ENCODE measurements at regions not wholly inside any gene's neighbourhood (a gene's known extent, or its start where the extent isn't known, plus 50 kb on each side); places are given as distances from the start of the nearest gene placed in this dataset.
"Not testable (repeated sequence)": the region's sequence is repeated elsewhere in the genome, so short reads cannot be mapped to it uniquely, and the experiment has no call there.

GRCh38 chr20:39766333-39766732 lies 804.2 kb downstream of the DHX35 start:
- no peak for DNase-seq (ENCODE audit: low read depth)

DNA sequence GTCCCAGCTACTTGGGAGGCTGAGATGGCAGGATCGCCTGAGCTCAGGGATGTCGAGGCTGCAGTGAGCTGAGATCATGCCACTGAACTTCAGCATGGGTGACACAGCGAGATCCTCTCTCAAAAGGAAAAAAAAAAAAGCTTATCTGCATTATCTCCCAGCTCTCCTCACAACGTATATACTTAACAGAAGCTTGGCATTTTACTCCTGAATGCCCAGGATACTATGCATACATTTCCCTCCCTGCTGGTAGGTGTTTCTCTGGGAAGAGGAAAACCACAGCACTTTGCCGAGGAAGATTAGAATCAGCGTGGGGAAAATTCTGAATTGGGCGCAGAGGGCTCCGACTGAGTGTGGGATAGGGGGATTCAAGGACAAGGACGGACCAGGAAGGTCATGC lies 800.6 kb downstream of the DHX35 start:
- no peak for DNase-seq (ENCODE audit: low read depth)

- DNase-seq (ENCODE audit: low read depth): no peak
These were observed 796.7 kb downstream of the DHX35 start for GRCh38 chr20:39758876-39759275.

- DNase-seq (ENCODE audit: low read depth): no peak
These were observed 794.7 kb downstream of the DHX35 start for GRCh38 chr20:39756828-39757227.

DNA sequence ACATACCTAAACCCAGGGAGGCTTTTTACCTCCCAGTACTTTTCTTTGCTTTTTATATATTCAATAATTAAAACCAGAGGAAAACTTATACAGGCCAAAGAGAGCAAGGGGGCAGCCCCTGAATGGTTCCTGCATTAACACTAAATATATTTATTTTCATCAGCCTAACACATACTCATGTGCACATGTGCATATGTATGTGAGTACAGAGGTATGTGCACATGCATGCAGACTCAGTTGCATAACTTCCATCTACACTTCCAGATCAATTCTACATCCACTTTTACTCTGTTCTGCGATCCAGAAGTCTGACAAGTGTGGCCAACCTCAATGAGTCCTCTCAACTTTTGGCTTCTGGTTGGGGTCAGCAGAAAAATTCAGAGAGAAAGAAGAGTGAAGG lies 794.2 kb downstream of the DHX35 start:
- DNase-seq (ENCODE audit: low read depth): no peak

GRCh38 chr20:39752262-39752876 lies 790.2 kb downstream of the DHX35 start:
- no peak for DNase-seq (ENCODE audit: low read depth)

DNA sequence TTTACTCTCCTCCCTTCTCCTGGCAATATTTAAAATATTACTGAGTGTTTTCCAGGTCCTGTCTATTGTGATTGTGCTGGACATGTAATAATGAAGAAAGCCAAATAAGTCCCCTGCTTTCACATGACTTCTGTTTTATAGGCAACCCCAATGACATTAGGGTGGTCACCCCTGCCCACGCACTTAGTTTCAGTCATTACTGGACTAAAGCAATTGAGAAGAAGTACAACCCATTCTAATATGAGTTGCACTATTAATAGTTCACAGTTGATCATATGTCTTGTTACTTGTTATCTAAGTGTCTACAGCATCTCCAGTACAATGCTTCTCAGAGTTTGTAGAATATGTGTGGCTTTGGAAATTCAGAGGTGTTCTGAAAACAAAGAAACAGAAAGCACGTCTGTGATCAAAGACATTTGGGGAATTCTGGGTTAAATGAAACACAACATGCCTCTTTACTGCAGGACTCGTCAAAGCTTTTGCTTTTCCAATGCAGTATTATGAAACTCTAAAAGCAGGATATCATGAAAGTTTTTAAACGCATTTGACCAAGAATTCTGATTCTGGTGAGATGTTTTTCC lies 789.5 kb downstream of the DHX35 start:
- DNase-seq (ENCODE audit: low read depth): no peak

DNA sequence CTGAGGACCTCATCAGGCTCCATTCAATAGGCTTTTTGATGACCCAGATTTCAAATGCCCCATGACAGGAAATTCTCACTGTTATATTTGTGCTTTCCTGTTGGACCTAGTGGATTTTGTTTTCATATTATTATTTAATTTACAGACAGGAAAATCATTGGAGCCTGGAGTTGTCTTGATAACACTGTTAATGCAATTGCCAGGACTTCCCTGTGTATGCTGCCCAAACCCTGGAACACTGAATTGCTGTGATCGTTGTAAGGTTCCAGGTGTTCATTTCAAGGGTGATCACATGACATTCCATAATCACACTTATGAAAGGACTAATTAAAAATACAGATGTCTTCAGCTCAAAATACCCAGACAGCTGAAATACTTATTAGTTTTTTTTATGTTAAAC lies 783.2 kb downstream of the DHX35 start:
- DNase-seq (ENCODE audit: low read depth): no peak

- no peak for DNase-seq (ENCODE audit: low read depth)
These were observed 776.5 kb downstream of the DHX35 start for GRCh38 chr20:39738651-39739050.

GRCh38 chr20:39736434-39737327 lies 774.5 kb downstream of the DHX35 start:
- DNase-seq (ENCODE audit: low read depth): no peak

GRCh38 chr20:39725513-39725912 lies 763.4 kb downstream of the DHX35 start:
- not testable (repeated sequence) for DNase-seq (ENCODE audit: low read depth)

- no peak for DNase-seq (ENCODE audit: low read depth)
These were observed 757.1 kb downstream of the DHX35 start for GRCh38 chr20:39719293-39719692.

DNA sequence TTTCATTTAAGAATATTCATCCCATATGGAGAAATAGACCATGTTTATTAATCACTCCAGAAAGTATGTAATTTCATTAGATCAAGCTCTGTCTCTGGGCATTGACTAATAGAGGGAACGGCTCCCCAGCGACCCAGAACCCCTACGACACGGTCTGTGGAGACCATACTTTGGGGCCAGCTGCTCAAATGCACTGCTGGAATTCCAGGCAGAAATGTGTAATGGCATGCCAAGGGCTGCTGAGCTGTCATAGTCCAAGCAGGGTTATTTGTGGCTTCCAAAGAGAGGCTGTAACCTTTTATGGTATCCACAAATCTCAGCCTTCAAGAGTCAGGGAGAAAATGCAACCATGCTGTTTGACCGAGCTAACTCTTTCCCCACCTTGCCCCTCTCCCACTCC lies 755.8 kb downstream of the DHX35 start:
- DNase-seq (ENCODE audit: low read depth): no peak

DNA sequence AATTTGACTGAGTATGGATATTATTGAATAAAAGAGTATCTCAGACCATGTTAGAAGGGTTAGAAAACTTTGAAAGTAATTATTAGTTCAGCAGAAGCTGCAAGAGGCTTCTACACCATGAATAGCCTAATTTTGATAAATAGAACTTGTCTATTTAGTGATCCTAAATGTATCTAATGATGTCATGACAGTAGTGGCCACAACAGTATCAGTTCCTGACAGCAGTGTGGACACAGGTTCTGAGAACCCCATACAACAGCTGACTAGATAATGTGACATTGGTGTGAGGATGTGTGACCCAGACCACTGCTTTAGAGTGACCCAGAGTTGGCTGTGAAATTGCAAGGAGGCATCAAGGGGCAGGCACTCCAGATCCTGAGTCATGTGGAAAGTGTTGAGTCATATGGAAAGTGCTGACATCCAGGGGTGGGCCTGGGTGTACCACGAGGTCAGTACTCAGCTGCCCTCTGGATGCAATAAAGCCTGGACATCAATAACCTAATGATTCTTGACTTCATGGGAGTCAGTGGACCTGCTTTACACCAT lies 754.7 kb downstream of the DHX35 start:
- DNase-seq (ENCODE audit: low read depth): no peak

- no peak for DNase-seq (ENCODE audit: low read depth)
These were observed 751.1 kb downstream of the DHX35 start for GRCh38 chr20:39713076-39713840.

DNA sequence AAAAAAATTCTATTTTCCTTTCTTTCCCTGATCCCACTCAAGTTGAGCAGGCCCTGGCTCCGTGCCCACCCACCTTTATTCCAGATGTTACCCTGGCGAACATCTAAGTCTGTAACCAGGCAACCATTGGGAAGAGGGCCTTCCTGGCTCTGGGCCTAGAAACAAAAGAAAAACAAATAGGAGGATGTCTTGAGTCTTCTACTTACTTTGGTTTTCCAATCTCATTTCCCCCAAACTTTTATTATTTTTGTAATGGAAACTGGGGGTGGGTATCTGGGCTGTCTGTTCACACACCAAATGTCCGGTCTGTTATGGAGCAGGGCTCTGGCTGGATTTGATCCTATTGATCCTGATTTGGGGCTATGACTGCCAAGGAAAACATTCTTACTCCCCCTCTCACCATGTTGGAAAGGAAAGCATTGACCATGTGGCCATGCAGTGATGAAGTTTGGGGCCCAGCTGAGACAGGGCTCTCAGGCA lies 744.1 kb downstream of the DHX35 start:
- DNase-seq (ENCODE audit: low read depth): no peak

- no peak for DNase-seq (ENCODE audit: low read depth)
These were observed 742.9 kb downstream of the DHX35 start for GRCh38 chr20:39705032-39705431.

- DNase-seq (ENCODE audit: low read depth): not testable (repeated sequence)
These were observed 741.2 kb downstream of the DHX35 start for GRCh38 chr20:39703357-39703756.

DNA sequence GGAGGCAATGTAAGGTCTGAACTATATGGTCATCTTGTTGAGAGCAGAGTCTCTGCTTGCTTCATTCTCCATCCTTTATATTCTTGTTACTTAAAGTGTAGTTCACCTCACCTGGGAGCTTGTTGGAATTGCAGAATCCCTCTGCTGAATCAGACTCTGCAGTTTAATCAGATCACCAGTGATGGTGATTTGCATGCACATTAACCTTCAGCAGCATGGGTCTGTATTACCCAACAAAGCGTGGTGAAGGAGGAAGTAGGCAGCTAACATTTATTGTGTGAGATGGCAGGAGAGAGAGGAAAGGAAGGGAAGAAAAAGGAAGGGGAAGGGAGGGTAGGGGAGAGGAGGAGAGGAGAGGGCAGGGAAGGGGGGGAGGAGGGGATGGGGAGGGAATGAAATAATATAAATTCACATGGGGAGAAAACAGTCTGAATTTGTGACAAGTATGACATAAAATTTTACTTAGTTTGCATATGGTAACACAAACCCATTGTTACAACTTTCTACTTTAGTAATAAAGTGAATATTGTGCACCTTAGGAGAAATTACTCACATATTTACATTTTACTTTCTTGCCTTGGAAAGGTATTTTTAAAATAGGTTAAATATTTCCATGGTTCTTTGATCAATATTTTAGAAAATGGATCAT lies 740.7 kb downstream of the DHX35 start:
- DNase-seq (ENCODE audit: low read depth): no peak

DNA sequence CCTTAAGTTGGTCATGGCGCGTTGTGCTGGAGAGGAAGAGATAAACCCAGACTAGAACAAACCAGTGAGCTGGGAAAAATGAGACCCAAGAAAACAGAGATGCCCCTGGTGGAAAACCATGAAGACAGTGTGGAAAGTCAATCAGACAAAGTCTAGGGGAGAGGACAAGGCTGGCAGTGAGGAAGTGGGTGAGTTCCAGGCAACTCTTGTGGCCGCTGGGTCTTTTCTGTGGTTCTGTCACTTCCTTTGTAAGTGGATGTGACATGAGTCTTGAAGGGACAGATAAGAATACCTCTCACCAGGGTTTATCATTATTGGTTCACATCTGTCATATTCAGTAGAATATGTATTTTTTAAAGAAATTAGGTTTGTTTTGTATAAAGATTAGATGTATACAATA lies 738.4 kb downstream of the DHX35 start:
- no peak for DNase-seq (ENCODE audit: low read depth)

DNA sequence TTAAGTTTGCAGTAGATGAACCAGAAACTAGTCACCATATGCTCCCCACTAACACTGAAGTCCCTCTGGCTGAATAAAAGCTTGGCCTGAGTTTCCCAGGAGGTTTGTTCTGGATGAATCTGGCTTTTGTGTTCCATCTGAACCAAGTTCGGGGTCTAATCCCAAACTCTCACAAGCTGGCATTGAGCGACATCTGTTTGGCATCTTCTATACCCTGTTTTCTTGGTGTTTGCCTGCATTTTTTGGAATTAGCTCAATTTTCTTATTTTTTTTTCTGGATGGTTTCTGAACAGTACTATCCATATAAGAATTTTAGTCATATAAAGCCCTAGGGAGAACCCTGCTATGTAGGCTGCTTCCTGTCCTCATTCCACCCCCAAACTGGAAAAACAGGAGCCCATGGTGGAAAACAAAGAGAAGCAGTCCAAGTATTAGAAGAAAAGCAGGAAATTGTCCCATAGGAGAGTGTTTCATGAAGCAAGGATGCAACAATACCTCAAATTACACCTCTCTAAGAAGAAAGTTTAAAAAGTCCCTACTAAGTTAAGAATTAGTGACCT lies 737.1 kb downstream of the DHX35 start:
- no peak for DNase-seq (ENCODE audit: low read depth)

All from stimulated activated CD4-positive, alpha-beta T cell treated with anti-CD3 and anti-CD28 coated beads, Interleukin-2, amount 100 ng/mL, for 4 hours (primary cell).